NB4 (cell line): ENCODE measurements at regions not wholly inside any gene's neighbourhood (a gene's known extent, or its start where the extent isn't known, plus 50 kb on each side); places are given as distances from the start of the nearest gene placed in this dataset.

Source experiments
- POLR2A ChIP-seq: IDR thresholded peaks from 2 replicates; pipeline ENCODE4 v1.6.1; 2011; ENCODE audit warnings: mild to moderate bottlenecking; ENCODE audit not compliant: insufficient read length; ENCODE audit errors: extremely low read depth
- TF ChIP-seq, protein P1 (sequence below): IDR thresholded peaks from one replicate; pipeline ENCODE4 v1.5.1; 2012; ENCODE audit warnings: low read depth, low read length
- TF ChIP-seq, protein P2 (sequence below): IDR thresholded peaks from 2 replicates; pipeline ENCODE4 v1.6.1; 2011; ENCODE audit warnings: low read depth, low read length

DNA sequence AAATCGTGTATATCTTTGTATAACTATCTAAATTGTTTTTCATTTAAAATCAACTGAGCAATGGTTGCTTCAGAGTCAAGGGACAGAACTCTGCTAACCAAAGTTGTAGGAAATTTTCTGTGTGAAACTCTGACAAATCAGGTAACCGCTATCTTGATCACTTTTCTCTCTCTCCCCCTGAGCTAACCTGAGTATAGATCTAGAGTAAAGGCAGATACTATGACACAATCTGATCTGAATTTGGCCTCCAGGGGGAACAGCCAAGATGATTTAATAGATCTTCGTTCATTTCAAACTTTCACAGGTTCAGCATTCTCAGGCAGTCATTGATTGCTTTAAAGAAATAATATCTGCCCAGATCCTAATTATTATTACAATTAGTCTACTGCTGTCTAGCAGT, 472.8 kb downstream of the NUF2 start:
- TF ChIP-seq, protein P1, sequence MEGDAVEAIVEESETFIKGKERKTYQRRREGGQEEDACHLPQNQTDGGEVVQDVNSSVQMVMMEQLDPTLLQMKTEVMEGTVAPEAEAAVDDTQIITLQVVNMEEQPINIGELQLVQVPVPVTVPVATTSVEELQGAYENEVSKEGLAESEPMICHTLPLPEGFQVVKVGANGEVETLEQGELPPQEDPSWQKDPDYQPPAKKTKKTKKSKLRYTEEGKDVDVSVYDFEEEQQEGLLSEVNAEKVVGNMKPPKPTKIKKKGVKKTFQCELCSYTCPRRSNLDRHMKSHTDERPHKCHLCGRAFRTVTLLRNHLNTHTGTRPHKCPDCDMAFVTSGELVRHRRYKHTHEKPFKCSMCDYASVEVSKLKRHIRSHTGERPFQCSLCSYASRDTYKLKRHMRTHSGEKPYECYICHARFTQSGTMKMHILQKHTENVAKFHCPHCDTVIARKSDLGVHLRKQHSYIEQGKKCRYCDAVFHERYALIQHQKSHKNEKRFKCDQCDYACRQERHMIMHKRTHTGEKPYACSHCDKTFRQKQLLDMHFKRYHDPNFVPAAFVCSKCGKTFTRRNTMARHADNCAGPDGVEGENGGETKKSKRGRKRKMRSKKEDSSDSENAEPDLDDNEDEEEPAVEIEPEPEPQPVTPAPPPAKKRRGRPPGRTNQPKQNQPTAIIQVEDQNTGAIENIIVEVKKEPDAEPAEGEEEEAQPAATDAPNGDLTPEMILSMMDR = no peak
- no peak for TF ChIP-seq POLR2A
- TF ChIP-seq, protein P2, sequence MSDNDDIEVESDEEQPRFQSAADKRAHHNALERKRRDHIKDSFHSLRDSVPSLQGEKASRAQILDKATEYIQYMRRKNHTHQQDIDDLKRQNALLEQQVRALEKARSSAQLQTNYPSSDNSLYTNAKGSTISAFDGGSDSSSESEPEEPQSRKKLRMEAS = no peak
